H7 (cell line): ENCODE measurements at regions not wholly inside any gene's neighbourhood (a gene's known extent, or its start where the extent isn't known, plus 50 kb on each side); places are given as distances from the start of the nearest gene placed in this dataset.

Experiments used
- DNase-seq: peaks from one replicate; pipeline ENCODE4 v3.0.0; 2012
- H3K27me3 ChIP-seq: 2 replicates; pipeline ENCODE4 v1.6.0; 2011; ENCODE audit warnings: mild to moderate bottlenecking, low read length; ENCODE audit not compliant: control insufficient read depth, insufficient read depth
- H3K36me3 ChIP-seq: replicated peaks from 2 replicates; pipeline ENCODE4 v1.5.1; 2011; ENCODE audit warnings: low read length; ENCODE audit not compliant: control insufficient read depth, insufficient read depth
- H3K4me3 ChIP-seq: 2 replicates; pipeline ENCODE4 v1.5.1; 2011; ENCODE audit warnings: low read depth, mild to moderate bottlenecking, control low read depth, low read length, moderate library complexity; ENCODE audit not compliant: insufficient read depth

DNA sequence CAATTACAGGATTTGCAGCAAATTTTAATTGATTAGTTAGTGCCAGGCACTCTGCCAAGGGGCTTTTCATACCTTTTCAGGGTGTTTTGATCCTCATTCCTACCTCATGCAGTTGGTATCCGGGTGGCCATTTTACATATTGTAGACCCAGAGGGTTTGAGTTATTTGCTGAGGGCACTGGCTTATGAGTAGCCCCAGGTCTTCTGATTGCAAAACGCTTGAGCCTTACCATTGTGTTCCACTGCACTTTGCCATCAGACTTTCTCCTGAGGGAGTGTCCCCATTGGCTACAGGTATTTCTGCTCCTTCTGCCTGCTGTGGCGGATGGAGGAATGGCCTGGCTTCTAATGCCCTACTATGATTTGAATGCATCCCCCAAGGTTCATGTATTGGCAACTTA, 257.8 kb upstream of the CRY1 start:
- no peak for DNase-seq
- Histone ChIP-seq H3K27me3 (no peaks in the 10 kb centered on the region), H3K36me3 (no peaks in the 10 kb centered on the region), H3K4me3 (no peak overlapping the region)

DNA sequence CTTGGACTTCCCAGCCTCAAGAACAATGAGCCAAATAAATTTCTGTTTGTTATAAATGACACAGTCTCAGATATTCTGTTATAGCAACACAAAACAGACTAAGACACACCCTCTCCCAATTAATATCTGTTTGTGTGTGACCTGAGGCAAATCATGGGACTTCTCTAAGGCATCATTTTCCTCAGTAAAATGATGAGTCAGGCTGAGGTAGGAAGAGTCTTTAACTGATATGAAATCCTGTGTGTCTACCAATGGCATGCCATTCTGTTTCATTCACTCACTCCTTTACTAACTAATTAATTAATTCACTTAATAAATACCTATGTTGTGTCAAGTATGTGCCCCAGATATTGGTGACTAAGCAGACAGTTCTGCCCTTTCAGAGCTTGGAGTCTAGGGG, 258.4 kb upstream of the CRY1 start:
- Histone ChIP-seq H3K36me3 (no peaks in the 10 kb centered on the region), H3K4me3 (no peak overlapping the region), H3K27me3 (no peaks in the 10 kb centered on the region)
- DNase-seq: no peak

DNA sequence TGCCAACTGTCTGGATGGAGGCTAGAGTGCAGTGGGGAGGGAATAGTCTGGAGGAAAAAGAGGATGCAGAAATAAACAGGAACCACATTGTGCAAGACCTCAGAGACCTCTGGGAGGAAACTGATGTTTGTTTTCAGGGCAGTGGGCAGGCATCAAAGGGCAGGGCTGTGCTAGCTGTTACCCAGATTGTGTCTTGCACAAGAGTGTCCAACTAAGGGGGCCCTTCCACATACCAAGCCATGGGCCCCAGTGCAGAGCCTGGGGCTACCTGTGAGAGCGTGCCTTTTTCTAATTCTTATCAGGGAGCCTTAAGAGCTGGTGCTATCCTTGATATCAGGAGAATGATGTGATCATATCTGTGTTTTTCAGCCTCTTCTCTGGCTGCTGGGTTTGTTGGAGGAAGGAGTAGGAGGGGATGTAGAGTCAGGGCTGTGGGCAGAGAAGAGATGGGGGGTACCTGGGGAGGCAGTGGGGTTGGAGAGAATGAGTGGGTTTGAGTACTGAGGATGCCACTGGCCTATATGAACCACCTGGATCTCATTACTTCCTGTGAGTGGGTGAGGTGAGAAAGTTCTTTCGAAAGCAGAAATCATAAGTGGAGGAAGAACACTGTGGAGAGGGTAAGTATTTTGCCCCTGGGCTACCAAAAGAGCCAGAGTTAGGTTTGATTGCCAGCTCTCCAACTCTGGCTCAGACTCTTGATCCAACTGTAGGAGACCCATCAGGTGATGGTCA, 259.2 kb upstream of the CRY1 start:
- DNase-seq: no peak
- Histone ChIP-seq H3K27me3 (no peaks in the 10 kb centered on the region), H3K4me3 (no peak overlapping the region), H3K36me3 (no peaks in the 10 kb centered on the region)

DNA sequence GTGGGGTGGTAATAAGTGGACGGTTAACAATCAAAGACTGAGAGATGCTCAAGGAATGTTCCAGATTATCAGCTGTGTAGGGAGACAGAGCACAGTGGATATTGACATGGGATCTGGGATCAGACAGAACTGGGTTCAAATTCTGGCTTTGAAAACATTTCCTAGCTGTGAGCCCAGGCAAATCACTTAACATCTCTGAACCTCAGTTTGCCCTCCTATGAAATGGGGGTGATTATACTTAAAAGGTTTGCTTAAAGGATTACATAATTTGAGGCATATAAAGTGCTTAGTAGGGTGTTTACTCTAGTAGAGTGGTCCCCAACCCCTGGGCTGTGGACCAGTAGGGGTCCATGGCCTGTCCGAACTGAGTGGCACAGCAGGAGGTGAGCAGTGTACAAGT, 260.0 kb upstream of the CRY1 start:
- no peak for DNase-seq
- H3K27me3 ChIP-seq: no peaks in the 10 kb centered on the region
- no peak overlapping the region for H3K4me3 ChIP-seq
- no peaks in the 10 kb centered on the region for H3K36me3 ChIP-seq

DNA sequence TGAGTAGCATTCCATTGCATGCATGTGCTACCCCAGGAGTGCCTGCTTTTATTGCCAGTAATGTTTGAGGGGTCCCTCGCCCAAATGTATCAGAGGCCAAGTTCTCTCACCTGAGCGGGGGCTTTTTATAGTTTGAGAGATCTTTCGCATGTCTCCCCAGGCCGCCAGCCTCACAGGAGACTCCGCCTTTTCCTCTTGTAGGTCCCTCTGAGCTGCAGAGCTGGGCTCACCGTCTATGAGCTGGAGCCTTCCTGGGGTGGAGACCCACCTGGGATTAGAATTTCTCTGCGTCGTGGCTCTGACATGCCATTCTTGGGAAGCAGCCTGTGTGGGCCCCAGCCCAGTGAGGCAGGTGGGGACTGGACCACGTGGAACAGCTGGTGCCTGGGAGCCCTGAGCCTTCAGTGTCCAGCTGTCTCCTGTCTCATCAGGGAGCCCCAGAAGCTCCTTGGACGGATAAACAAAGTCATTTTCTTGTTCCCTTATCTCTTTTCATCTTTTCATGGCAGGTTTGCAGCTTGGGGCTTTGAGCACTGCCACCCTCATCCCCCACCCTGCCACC, 261.7 kb upstream of the CRY1 start:
- Histone ChIP-seq H3K36me3 (no peaks in the 10 kb centered on the region), H3K27me3 (no peaks in the 10 kb centered on the region), H3K4me3 (no peak overlapping the region)
- no peak for DNase-seq

DNA sequence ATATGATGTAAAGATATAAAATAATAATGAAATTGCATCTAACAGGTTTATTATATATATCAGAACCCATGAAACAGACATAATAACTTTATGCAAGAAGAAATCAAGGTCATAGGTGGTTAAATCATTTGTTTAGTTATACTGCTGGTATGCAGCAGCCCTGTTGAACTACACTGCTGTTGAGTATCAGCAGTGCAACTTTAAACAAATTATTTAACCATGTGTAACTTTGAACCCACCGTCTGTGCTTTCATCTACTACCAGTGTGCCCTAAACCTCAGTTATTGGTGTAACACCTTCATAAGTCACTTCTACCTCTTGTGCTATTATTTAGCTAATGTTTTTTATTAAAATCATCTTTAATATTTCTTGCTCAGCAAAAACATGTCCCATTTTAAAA, 262.3 kb upstream of the CRY1 start:
- DNase-seq: no peak
- H3K36me3 ChIP-seq: no peaks in the 10 kb centered on the region
- no peak overlapping the region for H3K4me3 ChIP-seq
- H3K27me3 ChIP-seq: no peaks in the 10 kb centered on the region

DNA sequence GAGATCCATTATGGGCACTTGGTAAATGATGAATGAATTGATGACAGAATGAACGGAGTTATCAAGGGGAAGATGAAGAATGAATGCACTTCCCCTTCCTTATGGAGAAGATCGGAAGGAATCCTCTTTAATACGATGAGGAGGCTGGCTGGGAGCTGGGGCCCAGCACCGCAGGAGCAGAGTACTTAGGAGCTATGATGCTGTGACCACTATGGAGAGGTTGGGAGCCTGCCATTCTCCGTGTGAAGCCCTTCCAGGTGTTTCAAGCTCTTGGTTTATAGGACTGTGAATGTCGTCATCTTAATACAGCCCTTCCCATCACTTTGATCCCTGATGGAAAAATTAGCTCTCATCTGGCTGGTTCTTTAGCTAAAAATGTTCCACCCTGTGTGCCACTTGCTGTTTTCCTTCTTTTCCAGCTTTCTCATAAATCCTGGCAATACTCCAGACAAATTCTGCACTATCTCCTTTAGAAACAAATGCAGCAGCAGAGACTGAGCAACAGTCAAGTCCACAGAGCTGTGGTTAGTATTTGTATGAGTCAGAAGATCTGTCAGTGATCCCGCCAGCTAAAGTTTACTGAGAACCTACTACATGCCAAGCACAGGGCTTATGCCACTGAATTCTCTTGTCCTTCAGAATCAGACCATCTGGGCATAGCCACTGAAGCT, 263.1 kb upstream of the CRY1 start:
- H3K27me3 ChIP-seq: no peaks in the 10 kb centered on the region
- H3K36me3 ChIP-seq: no peaks in the 10 kb centered on the region
- H3K4me3 ChIP-seq: no peak overlapping the region
- DNase-seq: no peak

DNA sequence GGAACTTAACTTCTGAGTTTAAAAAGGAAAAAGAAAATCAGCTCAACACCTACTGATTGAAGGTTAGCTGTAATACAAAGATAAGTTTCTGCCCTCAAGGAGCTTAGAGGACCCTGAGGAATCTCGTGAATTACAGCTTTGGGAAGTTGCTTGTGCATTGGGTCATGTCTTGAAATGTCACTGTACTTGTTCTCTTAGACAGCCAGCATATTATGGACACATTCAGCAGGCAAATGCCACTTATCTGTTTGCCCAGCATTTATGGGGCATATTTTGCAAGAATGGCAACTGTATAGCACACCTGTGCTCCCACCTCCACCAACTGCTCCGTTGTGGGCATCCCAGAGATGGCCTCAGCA, 263.6 kb upstream of the CRY1 start:
- DNase-seq: no peak
- Histone ChIP-seq H3K27me3 (no peaks in the 10 kb centered on the region), H3K36me3 (no peaks in the 10 kb centered on the region), H3K4me3 (no peak overlapping the region)

DNA sequence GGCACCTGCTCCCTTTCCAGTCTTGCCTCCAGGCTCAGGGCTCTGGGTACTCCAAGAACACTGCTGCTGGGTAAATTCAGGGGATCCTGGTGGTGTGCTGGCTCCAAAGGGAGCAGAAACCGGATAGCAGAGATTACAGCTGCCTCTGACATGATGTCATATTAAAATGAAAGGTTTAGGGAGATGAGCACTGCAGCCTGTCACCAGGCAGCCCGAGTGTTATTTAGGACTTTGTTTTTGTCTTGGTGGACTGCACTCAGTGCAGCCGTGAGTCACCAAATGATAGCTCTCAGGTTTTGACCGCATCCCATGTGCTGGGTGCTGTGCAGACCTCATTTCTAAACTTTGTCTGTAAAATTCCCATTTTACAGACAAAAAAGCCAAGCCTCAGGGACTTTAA, 266.0 kb upstream of the CRY1 start:
- Histone ChIP-seq H3K27me3 (no peaks in the 10 kb centered on the region), H3K4me3 (no peak overlapping the region), H3K36me3 (no peaks in the 10 kb centered on the region)
- no peak for DNase-seq

DNA sequence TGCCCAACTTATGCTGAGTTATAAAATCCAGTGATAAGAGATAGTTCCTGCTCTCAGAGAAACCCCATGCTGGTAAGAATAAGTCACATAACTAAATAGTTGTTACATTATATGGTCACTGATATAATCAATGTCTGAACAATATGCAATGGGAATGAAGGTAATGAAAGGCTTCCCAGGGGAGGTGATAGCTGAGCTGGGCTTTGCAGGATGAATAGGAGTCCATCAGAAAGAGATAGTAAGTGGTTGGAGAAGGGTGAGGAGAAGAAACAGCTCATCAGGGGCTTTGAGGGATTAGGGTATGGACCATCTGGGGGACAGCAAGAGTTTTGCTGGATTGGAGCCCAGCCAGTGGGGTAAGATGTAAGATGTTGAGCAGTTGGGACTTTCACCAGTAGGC, 266.7 kb upstream of the CRY1 start:
- DNase-seq: no peak
- no peaks in the 10 kb centered on the region for H3K27me3 ChIP-seq
- H3K36me3 ChIP-seq: no peaks in the 10 kb centered on the region
- no peak overlapping the region for H3K4me3 ChIP-seq

DNA sequence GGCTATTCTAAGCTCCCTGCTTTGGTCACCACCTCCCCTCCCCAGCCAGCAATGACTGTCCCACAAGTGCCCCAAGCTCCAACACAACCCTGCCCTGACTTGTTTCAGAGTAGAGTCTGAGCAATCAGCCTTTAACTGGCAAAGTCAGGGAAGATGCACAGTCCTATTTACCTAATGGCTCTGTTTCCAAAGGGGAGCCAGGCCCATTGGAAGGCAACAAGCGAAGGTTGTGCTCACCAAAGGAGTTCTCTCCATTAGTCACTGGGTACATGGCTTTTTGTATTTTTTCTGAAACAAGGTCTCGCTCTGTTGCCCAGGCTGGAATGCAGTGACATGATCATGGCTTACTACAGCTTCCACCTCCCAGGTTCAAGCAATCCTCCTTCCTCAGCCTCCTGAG, 267.1 kb upstream of the CRY1 start:
- no peaks in the 10 kb centered on the region for H3K36me3 ChIP-seq
- DNase-seq: no peak
- H3K27me3 ChIP-seq: no peaks in the 10 kb centered on the region
- H3K4me3 ChIP-seq: no peak overlapping the region

DNA sequence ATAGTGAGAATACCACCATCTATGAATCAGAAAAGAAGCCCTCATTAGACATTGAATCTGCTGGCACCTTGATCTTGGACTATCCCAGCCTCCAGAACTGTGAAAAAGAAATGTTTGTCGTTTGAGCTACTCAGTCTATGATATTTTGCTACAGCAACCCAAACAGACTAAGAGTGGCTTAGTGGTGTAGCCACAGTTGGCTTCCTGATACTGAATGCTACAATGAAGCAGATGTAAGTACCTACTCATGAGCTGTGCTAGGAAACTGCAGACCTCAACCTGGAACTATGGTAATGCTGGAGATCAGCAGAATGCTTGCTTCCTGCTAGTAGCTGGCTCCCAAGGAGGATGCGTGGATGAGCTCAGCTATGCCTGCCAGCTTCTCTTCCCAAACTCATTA, 268.6 kb upstream of the CRY1 start:
- Histone ChIP-seq H3K4me3 (no peak overlapping the region), H3K27me3 (no peaks in the 10 kb centered on the region), H3K36me3 (no peaks in the 10 kb centered on the region)
- no peak for DNase-seq

DNA sequence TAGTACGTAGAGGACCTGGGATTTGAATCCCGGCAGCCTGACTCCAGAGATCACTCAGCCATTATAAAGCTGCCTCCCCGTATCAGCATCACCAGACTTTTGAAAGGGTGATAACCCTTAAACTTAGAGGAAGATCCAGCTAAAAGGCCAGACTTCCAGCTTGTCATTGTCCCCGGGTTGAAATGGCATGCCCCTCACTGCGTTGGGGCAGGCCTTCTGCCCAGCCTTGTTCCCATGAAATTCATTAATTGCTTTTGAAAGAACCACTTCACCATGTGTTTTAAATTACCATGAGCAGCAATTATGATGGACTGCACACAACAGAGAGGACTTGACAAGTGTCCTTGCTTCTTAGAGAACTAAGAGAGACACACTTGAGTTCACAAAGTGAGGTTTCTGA, 269.6 kb upstream of the CRY1 start:
- no peak for DNase-seq
- Histone ChIP-seq H3K36me3 (no peaks in the 10 kb centered on the region), H3K4me3 (no peak overlapping the region)

DNA sequence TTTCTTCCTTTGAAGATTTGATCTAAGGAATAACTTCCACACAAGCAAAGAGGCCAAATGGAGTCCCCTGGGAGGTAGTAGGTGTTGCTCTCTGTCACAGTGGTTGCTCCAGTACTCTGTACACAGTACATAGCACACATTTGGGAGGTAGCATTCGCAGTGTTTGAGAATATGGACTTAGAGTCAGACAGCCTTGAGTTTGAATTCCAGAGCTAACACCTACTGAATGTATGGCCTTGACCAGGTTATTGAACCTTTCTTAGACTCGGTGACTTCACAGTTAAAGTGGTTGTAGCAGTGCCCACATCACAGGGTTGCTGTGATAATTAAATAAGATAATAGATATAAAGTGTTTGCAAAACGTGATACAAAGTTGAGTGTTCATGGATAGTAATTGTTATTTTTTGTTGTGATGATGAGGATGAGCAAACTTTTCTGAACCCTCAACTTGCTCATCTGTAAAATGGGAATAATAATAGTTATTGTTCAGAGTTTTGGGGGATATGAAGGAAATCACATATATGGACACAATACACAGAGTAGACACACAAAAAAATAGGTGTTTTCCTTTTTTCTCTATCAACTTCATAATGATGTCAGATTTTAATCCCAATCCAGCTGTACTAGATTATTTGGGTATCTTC, 271.6 kb upstream of the CRY1 start:
- no peak overlapping the region for H3K4me3 ChIP-seq
- no peaks in the 10 kb centered on the region for H3K27me3 ChIP-seq
- H3K36me3 ChIP-seq: no peaks in the 10 kb centered on the region
- DNase-seq: no peak

More for the DNA sequence above, 269.6 kb upstream of the CRY1 start:
- no peaks in the 10 kb centered on the region for H3K27me3 ChIP-seq

DNA sequence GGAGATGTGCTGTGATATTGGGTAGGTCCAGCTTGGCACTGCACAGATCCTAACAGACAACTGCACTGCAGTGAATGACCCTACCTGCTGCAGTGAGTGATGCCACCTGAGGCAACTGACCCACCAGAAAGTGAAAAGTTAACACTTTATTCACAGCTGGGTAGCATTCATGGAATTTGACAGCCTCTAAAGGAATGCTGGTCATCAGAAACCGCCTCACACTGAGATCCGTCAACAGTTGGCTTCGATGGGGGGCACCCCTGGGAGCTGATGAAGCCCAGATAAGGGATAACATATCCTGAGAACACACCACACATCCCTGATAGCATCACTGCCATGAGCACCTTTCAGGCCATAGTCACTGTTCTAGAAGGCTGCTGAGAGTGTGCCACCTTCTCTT, 272.4 kb upstream of the CRY1 start:
- no peak for DNase-seq
- H3K36me3 ChIP-seq: no peaks in the 10 kb centered on the region
- H3K4me3 ChIP-seq: no peak overlapping the region
- no peaks in the 10 kb centered on the region for H3K27me3 ChIP-seq
